B cell (primary cell): ENCODE measurements at regions not wholly inside any gene's neighbourhood (a gene's known extent, or its start where the extent isn't known, plus 50 kb on each side); places are given as distances from the start of the nearest gene placed in this dataset.

Experiments
- ATAC-seq: fragments of 200-7000 bp; cut with Tn5 transposase; one replicate; pipeline ENCODE4 v1.10.0; 2021; ENCODE audit warnings: low read depth, mild to moderate bottlenecking, moderate number of reproducible peaks, moderate library complexity
- CTCF ChIA-PET: fragments of 350-600 bp; sonication (Branson Sonifier 250); formaldehyde crosslinking; loops from one replicate; lab custom pipeline; 2021; ENCODE audit warnings: antibody characterized with exemption, inconsistent platforms; lab: Charles Lee
- POLR2A ChIA-PET: fragments of 350-600 bp; sonication (Branson Sonifier 250); formaldehyde crosslinking; loops from one replicate; lab custom pipeline; 2021; ENCODE audit warnings: antibody characterized with exemption; lab: Charles Lee
- DNase-seq: peaks from one replicate; pipeline ENCODE4 v3.0.0; 2013
- H2AFZ ChIP-seq: 2 replicates; pipeline ENCODE4 v1.6.1; 2012; ENCODE audit warnings: mild to moderate bottlenecking, low read depth, low read length; ENCODE audit not compliant: insufficient read depth, poor library complexity, severe bottlenecking
- H3K27ac ChIP-seq, 2 donors: 1 replicate in 1 of 2; 2 replicates in 1 of 2; pipeline ENCODE4 v1.5.1; 2012 to 2013; ENCODE audit warnings: low read length in 2 of 2, mild to moderate bottlenecking in 2 of 2, moderate library complexity in 1 of 2
- H3K27me3 ChIP-seq, 4 experiments: fragments of 200-600 bp in 1 of 4; sonication (generic) in 1 of 4; replicated peaks in 1 of 4; 1 replicate in 2 of 4; 2 replicates in 2 of 4; pipeline versions ENCODE4 v1.6.1 to v1.7.0; 2013 to 2016; ENCODE audit warnings: low read length in 3 of 4, mild to moderate bottlenecking in 2 of 4, mixed read lengths in 1 of 4, moderate library complexity in 1 of 4; ENCODE audit not compliant: insufficient read depth in 4 of 4, control insufficient read depth in 3 of 4; ENCODE audit errors: control extremely low read depth in 1 of 4
- H3K36me3 ChIP-seq, 2 experiments: replicated peaks in 1 of 2; 1 replicate in 1 of 2; 2 replicates in 1 of 2; pipeline versions ENCODE4 v1.6.1 to v1.7.1; 2013; ENCODE audit warnings: low read length in 1 of 2; ENCODE audit not compliant: insufficient read depth in 2 of 2, control insufficient read depth in 1 of 2; ENCODE audit errors: control extremely low read depth in 1 of 2, extremely low read depth in 1 of 2
- H3K4me1 ChIP-seq, 2 donors: fragments of 200-600 bp in 1 of 2; sonication (generic) in 1 of 2; 1 replicate in 1 of 2; 2 replicates in 1 of 2; pipeline versions ENCODE4 v1.5.1 to v1.6.1; 2013 to 2017; ENCODE audit warnings: low read length in 2 of 2; ENCODE audit not compliant: control insufficient read depth in 2 of 2, insufficient read depth in 2 of 2
- H3K4me2 ChIP-seq: replicated peaks from 2 replicates; pipeline ENCODE3; 2012; ENCODE audit warnings: mild to moderate bottlenecking, low read depth, low read length; ENCODE audit not compliant: poor library complexity, severe bottlenecking
- H3K4me3 ChIP-seq, 5 experiments: fragments of 200-600 bp in 1 of 5; sonication (generic) in 1 of 5; 1 replicate in 3 of 5; 2 replicates in 2 of 5; pipeline versions ENCODE4 v1.5.1 to v1.7.0; 2011 to 2016; ENCODE audit warnings: low read length in 4 of 5, mild to moderate bottlenecking in 4 of 5, low read depth in 2 of 5, control low read depth in 1 of 5, moderate library complexity in 1 of 5; ENCODE audit not compliant: insufficient read depth in 1 of 5; ENCODE audit errors: control extremely low read depth in 1 of 5, extremely low read depth in 1 of 5
- H3K79me2 ChIP-seq: fragments of 200-600 bp; sonication (generic); one replicate; pipeline ENCODE4 v1.6.0; 2016; ENCODE audit warnings: low read length; ENCODE audit not compliant: control insufficient read depth, insufficient read depth
- H3K9ac ChIP-seq: fragments of 200-600 bp; sonication (generic); 2 replicates; pipeline ENCODE4 v1.6.1; 2017; ENCODE audit warnings: mild to moderate bottlenecking, low read length, moderate library complexity
- H3K9me3 ChIP-seq, 3 donors: one replicate each; pipeline versions ENCODE4 v1.6.1 to v1.7.1; 2013; ENCODE audit warnings: low read length in 2 of 3; ENCODE audit not compliant: control insufficient read depth in 2 of 3, insufficient read depth in 1 of 3; ENCODE audit errors: control extremely low read depth in 1 of 3
- H4K20me1 ChIP-seq: 2 replicates; pipeline ENCODE4 v1.6.0; 2012; ENCODE audit warnings: mild to moderate bottlenecking, low read length; ENCODE audit not compliant: insufficient read depth, control insufficient read depth, poor library complexity, severe bottlenecking
- H3K27ac Mint-ChIP-seq: one replicate; pipeline ENCODE4 v1.8.0; 2021; ENCODE audit warnings: mixed read lengths
- H3K27me3 Mint-ChIP-seq: one replicate; pipeline ENCODE4 v1.8.0; 2021; ENCODE audit warnings: mixed read lengths
- H3K4me1 Mint-ChIP-seq: one replicate; pipeline ENCODE4 v1.8.0; 2021; ENCODE audit warnings: mixed read lengths
- H3K4me3 Mint-ChIP-seq: one replicate; pipeline ENCODE4 v1.8.0; 2021; ENCODE audit warnings: mixed read lengths
- H3K9me3 Mint-ChIP-seq: one replicate; pipeline ENCODE4 v1.8.0; 2022; ENCODE audit warnings: mixed read lengths; ENCODE audit not compliant: insufficient read depth
- CTCF ChIP-seq: fragments of 200-600 bp; IDR thresholded peaks from one replicate; pipeline ENCODE4 v1.8.0; 2022; ENCODE audit warnings: antibody characterized with exemption, mild to moderate bottlenecking
- EZH2 ChIP-seq: IDR thresholded peaks from 2 replicates; pipeline ENCODE4 v1.6.1; 2012; ENCODE audit warnings: borderline replicate concordance, low read depth, mild to moderate bottlenecking, moderate library complexity, low read length; ENCODE audit not compliant: insufficient read depth, poor library complexity, severe bottlenecking
- WGBS: methylation state at CpG from one replicate; pipeline ENCODE4 v1.1.5; 2013; ENCODE audit warnings: missing lambda C conversion rate; ENCODE audit not compliant: insufficient coverage; 5-methylcytosine and 5-hydroxymethylcytosine counted together
- intact Hi-C: fragments of 100-400 bp; cut with micrococcal nuclease; formaldehyde crosslinking; loops from one replicate; pipeline ENCODE4 v1.10.0; 2022

- ATAC-seq (no peak), DNase-seq (no peak)
- H3K27me3 ChIP-seq = no peaks in the 10 kb centered on the region
- H3K27ac ChIP-seq = no peak overlapping the region
- H2AFZ ChIP-seq = no peak overlapping the region
- Mint-ChIP-seq H3K27ac (no peak overlapping the region), H3K4me1 (no peaks in the 10 kb centered on the region), H3K9me3 (peaks cover 6% of the 10 kb centered on the region), H3K4me3 (no peak overlapping the region), H3K27me3 (no peaks in the 10 kb centered on the region)
- intact Hi-C loops = no loop called here
- H3K9ac ChIP-seq = no peak overlapping the region
- CTCF ChIA-PET = interaction anchor here (1.1 kb wide), 1 partner anchor 12 kb away, joined by 3 read pairs; no protein-coding TSS in a partner anchor
- no peaks in the 10 kb centered on the region for H4K20me1 ChIP-seq
- no peaks in the 10 kb centered on the region for H3K79me2 ChIP-seq
- H3K36me3 ChIP-seq = no peaks in the 10 kb centered on the region
- peaks cover 0 to 5% (median 0%) of the 10 kb centered on the region in 3 donors for H3K9me3 ChIP-seq
- TF ChIP-seq CTCF (no peak), EZH2 (no peak)
- no peak overlapping the region for H3K4me2 ChIP-seq
- H3K4me1 ChIP-seq = no peaks in the 10 kb centered on the region
- H3K4me3 ChIP-seq = no peak overlapping the region
- POLR2A ChIA-PET = no interaction called here
Measured at GRCh38 chr6:65922049-65922448, 215.0 kb upstream of the EYS start.

GRCh38 chr6:65908065-65908464 is 201.0 kb upstream of the EYS start:
- H3K9me3 Mint-ChIP-seq = peaks cover 7% of the 10 kb centered on the region
- no peak overlapping the region for H3K4me3 Mint-ChIP-seq
- Histone ChIP-seq H3K4me1 (no peaks in the 10 kb centered on the region), H3K79me2 (no peaks in the 10 kb centered on the region), H3K4me3 (no peak overlapping the region), H4K20me1 (no peaks in the 10 kb centered on the region), H3K4me2 (no peak overlapping the region), H3K27me3 (no peaks in the 10 kb centered on the region), H3K9me3 (no peaks in the 10 kb centered on the region), H3K27ac (no peak overlapping the region), H3K9ac (no peak overlapping the region), H2AFZ (no peak overlapping the region), H3K36me3 (no peaks in the 10 kb centered on the region)
- ATAC-seq = no peak
- H3K27ac Mint-ChIP-seq = no peak overlapping the region
- H3K4me1 Mint-ChIP-seq = no peaks in the 10 kb centered on the region
- H3K27me3 Mint-ChIP-seq = no peaks in the 10 kb centered on the region
- ChIA-PET POLR2A (no interaction called here), CTCF (no interaction called here)
- TF ChIP-seq CTCF = no peak
- TF ChIP-seq EZH2 = no peak
- no peak for DNase-seq
- intact Hi-C loops = no loop called here
- WGBS = 50% methylated on average over 1 of the region's 1 CpG
